ENCODE measurements at regions not wholly inside any gene's neighbourhood (a gene's known extent, or its start where the extent isn't known, plus 50 kb on each side); places are given as distances from the start of the nearest gene placed in this dataset.

GRCh38 chr9:87216036-87216435 lies 268.7 kb upstream of the GAS1 start:
- Mint-ChIP-seq H3K36me3 (ENCODE audit: low read depth) (no peaks in the 10 kb centered on the region), H3K27me3 (peaks cover 13% of the 10 kb centered on the region), H3K27ac (no peak overlapping the region), H3K4me1 (no peaks in the 10 kb centered on the region), H3K4me3 (no peak overlapping the region), H3K9me3 (no peaks in the 10 kb centered on the region)
- no peak for ATAC-seq (replicated peaks)

GRCh38 chr9:87216897-87217455 lies 269.7 kb upstream of the GAS1 start:
- H3K4me1 Mint-ChIP-seq, result no peaks in the 10 kb centered on the region
- ATAC-seq (replicated peaks), result no peak
- H3K27me3 Mint-ChIP-seq, result peaks cover 16% of the 10 kb centered on the region
- H3K9me3 Mint-ChIP-seq, result no peaks in the 10 kb centered on the region
- no peak overlapping the region for H3K4me3 Mint-ChIP-seq
- H3K36me3 Mint-ChIP-seq (ENCODE audit: low read depth), result no peaks in the 10 kb centered on the region
- no peak overlapping the region for H3K27ac Mint-ChIP-seq

- H3K27ac Mint-ChIP-seq, result no peak overlapping the region
Measured at GRCh38 chr9:87223392-87224246, 274.0 kb upstream of the DAPK1 start.

GRCh38 chr9:87226896-87227295 lies 270.8 kb upstream of the DAPK1 start:
- no peaks in the 10 kb centered on the region for H3K9me3 Mint-ChIP-seq
- no peak for ATAC-seq (replicated peaks)

More at GRCh38 chr9:87223392-87224246, 274.0 kb upstream of the DAPK1 start:
- H3K36me3 Mint-ChIP-seq (ENCODE audit: low read depth), result no peaks in the 10 kb centered on the region
- H3K4me3 Mint-ChIP-seq, result no peak overlapping the region
- no peaks in the 10 kb centered on the region for H3K4me1 Mint-ChIP-seq
- H3K9me3 Mint-ChIP-seq, result no peaks in the 10 kb centered on the region
- peaks cover 17% of the 10 kb centered on the region for H3K27me3 Mint-ChIP-seq
- ATAC-seq (replicated peaks), result no peak

GRCh38 chr9:87227456-87227855 lies 270.2 kb upstream of the DAPK1 start:
- no peak for ATAC-seq (replicated peaks)
- peaks cover 12% of the 10 kb centered on the region for H3K27me3 Mint-ChIP-seq
- no peak overlapping the region for H3K27ac Mint-ChIP-seq
- H3K4me3 Mint-ChIP-seq, result no peak overlapping the region
- no peaks in the 10 kb centered on the region for H3K4me1 Mint-ChIP-seq
- no peaks in the 10 kb centered on the region for H3K36me3 Mint-ChIP-seq (ENCODE audit: low read depth)
- no peaks in the 10 kb centered on the region for H3K9me3 Mint-ChIP-seq

More at GRCh38 chr9:87226896-87227295, 270.8 kb upstream of the DAPK1 start:
- H3K4me3 Mint-ChIP-seq, result no peak overlapping the region
- H3K4me1 Mint-ChIP-seq, result no peaks in the 10 kb centered on the region
- H3K36me3 Mint-ChIP-seq (ENCODE audit: low read depth), result no peaks in the 10 kb centered on the region
- H3K27ac Mint-ChIP-seq, result no peak overlapping the region
- peaks cover 14% of the 10 kb centered on the region for H3K27me3 Mint-ChIP-seq

- ATAC-seq (replicated peaks), result no peak
- no peak overlapping the region for H3K4me3 Mint-ChIP-seq
Measured at GRCh38 chr9:87229108-87229507, 268.6 kb upstream of the DAPK1 start.

GRCh38 chr9:87233431-87233830 lies 264.2 kb upstream of the DAPK1 start:
- Mint-ChIP-seq H3K36me3 (ENCODE audit: low read depth) (no peaks in the 10 kb centered on the region), H3K27me3 (no peaks in the 10 kb centered on the region), H3K9me3 (peaks cover 5% of the 10 kb centered on the region), H3K4me1 (no peaks in the 10 kb centered on the region), H3K4me3 (no peak overlapping the region), H3K27ac (no peak overlapping the region)
- ATAC-seq (replicated peaks), result no peak

More at GRCh38 chr9:87229108-87229507, 268.6 kb upstream of the DAPK1 start:
- no peak overlapping the region for H3K27ac Mint-ChIP-seq
- H3K27me3 Mint-ChIP-seq, result peaks cover 2% of the 10 kb centered on the region
- no peaks in the 10 kb centered on the region for H3K4me1 Mint-ChIP-seq
- H3K36me3 Mint-ChIP-seq (ENCODE audit: low read depth), result no peaks in the 10 kb centered on the region
- H3K9me3 Mint-ChIP-seq, result peaks cover 5% of the 10 kb centered on the region

- no peaks in the 10 kb centered on the region for H3K36me3 Mint-ChIP-seq (ENCODE audit: low read depth)
Measured at GRCh38 chr9:87233899-87234455, 263.7 kb upstream of the DAPK1 start.

GRCh38 chr9:87234854-87235253 lies 262.8 kb upstream of the DAPK1 start:
- Mint-ChIP-seq H3K27me3 (peaks cover 5% of the 10 kb centered on the region), H3K27ac (no peak overlapping the region), H3K36me3 (ENCODE audit: low read depth) (no peaks in the 10 kb centered on the region), H3K9me3 (peaks cover 5% of the 10 kb centered on the region), H3K4me3 (no peak overlapping the region), H3K4me1 (no peaks in the 10 kb centered on the region)
- ATAC-seq (replicated peaks), result no peak

More at GRCh38 chr9:87233899-87234455, 263.7 kb upstream of the DAPK1 start:
- Mint-ChIP-seq H3K4me3 (no peak overlapping the region), H3K4me1 (no peaks in the 10 kb centered on the region), H3K27ac (no peak overlapping the region), H3K9me3 (peaks cover 5% of the 10 kb centered on the region), H3K27me3 (peaks cover 2% of the 10 kb centered on the region)
- ATAC-seq (replicated peaks), result no peak

GRCh38 chr9:87236546-87236945 lies 261.1 kb upstream of the DAPK1 start:
- peaks cover 13% of the 10 kb centered on the region for H3K27me3 Mint-ChIP-seq
- H3K4me1 Mint-ChIP-seq, result no peaks in the 10 kb centered on the region
- no peak overlapping the region for H3K4me3 Mint-ChIP-seq
- ATAC-seq (replicated peaks), result no peak
- H3K9me3 Mint-ChIP-seq, result peaks cover 5% of the 10 kb centered on the region
- H3K36me3 Mint-ChIP-seq (ENCODE audit: low read depth), result no peaks in the 10 kb centered on the region
- H3K27ac Mint-ChIP-seq, result no peak overlapping the region

- no peak overlapping the region for H3K4me3 Mint-ChIP-seq
Measured at GRCh38 chr9:87237336-87237735, 260.3 kb upstream of the DAPK1 start.

GRCh38 chr9:87238545-87238944 lies 259.1 kb upstream of the DAPK1 start:
- ATAC-seq (replicated peaks), result no peak
- Mint-ChIP-seq H3K4me1 (no peaks in the 10 kb centered on the region), H3K4me3 (no peak overlapping the region), H3K27me3 (peaks cover 19% of the 10 kb centered on the region), H3K9me3 (no peaks in the 10 kb centered on the region), H3K36me3 (ENCODE audit: low read depth) (no peaks in the 10 kb centered on the region), H3K27ac (no peak overlapping the region)

More at GRCh38 chr9:87237336-87237735, 260.3 kb upstream of the DAPK1 start:
- ATAC-seq (replicated peaks), result no peak
- Mint-ChIP-seq H3K27ac (no peak overlapping the region), H3K36me3 (ENCODE audit: low read depth) (no peaks in the 10 kb centered on the region), H3K4me1 (no peaks in the 10 kb centered on the region), H3K9me3 (peaks cover 5% of the 10 kb centered on the region), H3K27me3 (peaks cover 19% of the 10 kb centered on the region)

GRCh38 chr9:87239312-87239711 lies 258.4 kb upstream of the DAPK1 start:
- no peaks in the 10 kb centered on the region for H3K4me1 Mint-ChIP-seq
- H3K27ac Mint-ChIP-seq, result no peak overlapping the region
- ATAC-seq (replicated peaks), result no peak
- no peaks in the 10 kb centered on the region for H3K9me3 Mint-ChIP-seq
- H3K27me3 Mint-ChIP-seq, result peaks cover 19% of the 10 kb centered on the region
- H3K36me3 Mint-ChIP-seq (ENCODE audit: low read depth), result no peaks in the 10 kb centered on the region
- H3K4me3 Mint-ChIP-seq, result no peak overlapping the region

- no peaks in the 10 kb centered on the region for H3K36me3 Mint-ChIP-seq (ENCODE audit: low read depth)
- no peak for ATAC-seq (replicated peaks)
- H3K4me1 Mint-ChIP-seq, result no peaks in the 10 kb centered on the region
- no peaks in the 10 kb centered on the region for H3K9me3 Mint-ChIP-seq
- no peak overlapping the region for H3K4me3 Mint-ChIP-seq
- no peak overlapping the region for H3K27ac Mint-ChIP-seq
- H3K27me3 Mint-ChIP-seq, result peaks cover 19% of the 10 kb centered on the region
Measured at GRCh38 chr9:87243602-87244001, 254.1 kb upstream of the DAPK1 start.

- H3K27me3 Mint-ChIP-seq, result peaks cover 19% of the 10 kb centered on the region
- no peak overlapping the region for H3K27ac Mint-ChIP-seq
- H3K36me3 Mint-ChIP-seq (ENCODE audit: low read depth), result no peaks in the 10 kb centered on the region
- no peaks in the 10 kb centered on the region for H3K4me1 Mint-ChIP-seq
- no peak for ATAC-seq (replicated peaks)
- H3K9me3 Mint-ChIP-seq, result no peaks in the 10 kb centered on the region
- no peak overlapping the region for H3K4me3 Mint-ChIP-seq
Measured at GRCh38 chr9:87245271-87245670, 252.4 kb upstream of the DAPK1 start.
